ENCODE measurements at regions not wholly inside any gene's neighbourhood (a gene's known extent, or its start where the extent isn't known, plus 50 kb on each side); places are given as distances from the start of the nearest gene placed in this dataset.
"Not testable (repeated sequence)": the region's sequence is repeated elsewhere in the genome, so short reads cannot be mapped to it uniquely, and the experiment has no call there.

DNA sequence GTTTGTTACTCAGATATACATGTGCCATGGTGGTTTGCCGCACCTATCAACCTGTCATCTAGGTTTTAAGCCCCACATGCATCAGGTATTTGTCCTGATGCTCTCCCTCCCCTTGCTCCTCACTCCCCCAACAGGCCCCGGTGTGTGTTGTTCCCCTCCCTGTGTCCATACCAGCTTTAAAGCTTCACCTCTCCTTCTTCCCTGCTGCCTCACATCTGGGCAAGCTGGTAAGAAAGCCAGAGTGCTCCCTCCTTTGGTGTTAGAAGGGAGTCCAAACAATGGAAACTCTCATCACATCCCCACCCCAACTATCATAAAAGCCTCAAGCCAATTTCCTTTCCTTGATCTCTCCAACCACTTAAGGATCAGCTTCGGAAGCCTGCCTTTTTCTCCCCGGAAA is 1115.6 kb upstream of the GOT2 start:
- 64% methylated on average over 4 of the region's 4 CpGs for WGBS
- no peak for DNase-seq (ENCODE audit: low spot score in 2 of 2)
- no peak for TF ChIP-seq POLR2A (IDR thresholded peaks at IDR 0.05)
- TF ChIP-seq EP300 (IDR thresholded peaks at IDR 0.05): no peak
- no peak for TF ChIP-seq POLR2AphosphoS5 (IDR thresholded peaks at IDR 0.05)

DNA sequence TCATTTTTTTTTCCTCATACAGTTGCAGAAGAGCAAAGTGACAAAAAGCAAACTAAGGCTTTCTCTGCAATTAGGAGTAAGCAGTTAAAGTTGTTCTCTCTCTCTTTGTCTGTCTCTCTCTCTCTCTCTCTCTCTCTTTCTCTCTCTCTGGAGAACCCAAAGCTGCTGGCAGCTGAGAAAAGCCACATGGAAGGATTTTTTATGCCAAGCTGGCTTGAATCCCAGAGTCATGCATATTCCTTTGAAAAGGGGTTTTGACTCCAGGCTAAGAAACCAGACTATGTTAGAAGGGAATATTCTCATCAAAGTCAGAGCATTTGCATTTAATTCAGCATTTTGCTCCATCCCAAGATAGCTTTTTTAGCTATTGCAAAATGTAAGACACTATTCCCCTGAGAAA is 1114.2 kb upstream of the GOT2 start:
- Histone ChIP-seq H3K27ac (no peak overlapping the region), H3K27me3 (no peaks in the 10 kb centered on the region), H3K36me3 (no peaks in the 10 kb centered on the region), H3K4me3 (no peak overlapping the region), H3K4me1 (no peaks in the 10 kb centered on the region), H3K9me3 (no peaks in the 10 kb centered on the region)
- DNase-seq (ENCODE audit: low spot score in 2 of 2): no peak
- TF ChIP-seq EP300 (IDR thresholded peaks at IDR 0.05) (no peak), POLR2AphosphoS5 (IDR thresholded peaks at IDR 0.05) (no peak), POLR2A (IDR thresholded peaks at IDR 0.05) (no peak)
- TF ChIP-seq, protein P1, sequence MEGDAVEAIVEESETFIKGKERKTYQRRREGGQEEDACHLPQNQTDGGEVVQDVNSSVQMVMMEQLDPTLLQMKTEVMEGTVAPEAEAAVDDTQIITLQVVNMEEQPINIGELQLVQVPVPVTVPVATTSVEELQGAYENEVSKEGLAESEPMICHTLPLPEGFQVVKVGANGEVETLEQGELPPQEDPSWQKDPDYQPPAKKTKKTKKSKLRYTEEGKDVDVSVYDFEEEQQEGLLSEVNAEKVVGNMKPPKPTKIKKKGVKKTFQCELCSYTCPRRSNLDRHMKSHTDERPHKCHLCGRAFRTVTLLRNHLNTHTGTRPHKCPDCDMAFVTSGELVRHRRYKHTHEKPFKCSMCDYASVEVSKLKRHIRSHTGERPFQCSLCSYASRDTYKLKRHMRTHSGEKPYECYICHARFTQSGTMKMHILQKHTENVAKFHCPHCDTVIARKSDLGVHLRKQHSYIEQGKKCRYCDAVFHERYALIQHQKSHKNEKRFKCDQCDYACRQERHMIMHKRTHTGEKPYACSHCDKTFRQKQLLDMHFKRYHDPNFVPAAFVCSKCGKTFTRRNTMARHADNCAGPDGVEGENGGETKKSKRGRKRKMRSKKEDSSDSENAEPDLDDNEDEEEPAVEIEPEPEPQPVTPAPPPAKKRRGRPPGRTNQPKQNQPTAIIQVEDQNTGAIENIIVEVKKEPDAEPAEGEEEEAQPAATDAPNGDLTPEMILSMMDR (IDR thresholded peaks at IDR 0.05): no peak

More for the DNA sequence above, 1115.6 kb upstream of the GOT2 start:
- Histone ChIP-seq H3K4me3 (no peak overlapping the region), H3K9me3 (no peaks in the 10 kb centered on the region), H3K36me3 (no peaks in the 10 kb centered on the region), H3K27me3 (no peaks in the 10 kb centered on the region), H3K4me1 (no peaks in the 10 kb centered on the region), H3K27ac (no peak overlapping the region)

DNA sequence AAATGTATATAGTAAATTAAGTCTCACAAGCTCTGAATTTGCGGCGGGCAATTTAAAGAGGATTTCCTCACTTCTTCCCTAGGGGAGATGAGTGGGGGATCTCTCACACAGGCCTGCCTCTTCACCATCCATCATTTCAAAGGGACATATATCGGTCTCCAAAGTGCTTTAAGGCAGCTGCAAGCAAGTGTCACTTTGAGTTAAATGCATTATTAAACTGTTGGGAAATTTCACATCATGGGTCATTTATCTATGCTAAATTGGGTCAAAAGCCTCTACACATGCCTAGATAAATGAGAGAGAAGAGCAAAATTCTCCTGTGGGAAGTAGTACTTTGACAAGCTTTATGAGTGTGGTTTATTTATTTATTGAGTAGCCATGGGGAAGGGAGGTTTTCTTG is 1106.1 kb upstream of the GOT2 start:
- no peak overlapping the region for H3K27ac ChIP-seq
- TF ChIP-seq POLR2A (IDR thresholded peaks at IDR 0.05) (no peak), EP300 (IDR thresholded peaks at IDR 0.05) (no peak), POLR2AphosphoS5 (IDR thresholded peaks at IDR 0.05) (no peak)
- TF ChIP-seq, protein P1 (IDR thresholded peaks at IDR 0.05): no peak
- no peaks in the 10 kb centered on the region for H3K9me3 ChIP-seq
- no peaks in the 10 kb centered on the region for H3K36me3 ChIP-seq
- DNase-seq (ENCODE audit: low spot score in 2 of 2): no peak
- H3K4me3 ChIP-seq: no peak overlapping the region
- WGBS: 65% methylated on average over 3 of the region's 3 CpGs
- H3K27me3 ChIP-seq: no peaks in the 10 kb centered on the region
- H3K4me1 ChIP-seq: no peaks in the 10 kb centered on the region

DNA sequence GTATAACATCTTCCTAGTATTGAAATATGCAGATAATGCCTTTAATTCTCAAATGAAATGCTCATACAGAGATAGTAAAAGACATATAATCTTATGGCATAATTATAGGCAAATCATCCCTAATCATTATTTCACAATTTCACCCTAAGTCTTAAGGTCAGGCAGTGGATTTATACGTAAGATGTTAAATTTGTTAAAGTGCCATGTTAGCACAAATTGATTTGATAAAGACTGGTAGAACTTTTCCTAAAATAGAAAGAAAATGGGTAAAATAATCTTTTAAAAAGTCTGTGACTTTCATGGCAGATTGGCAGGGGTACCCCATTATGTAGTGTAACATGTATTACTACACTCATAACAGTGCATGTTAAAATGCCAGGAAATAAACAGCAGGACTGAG is 1092.7 kb upstream of the GOT2 start:
- Histone ChIP-seq H3K36me3 (no peaks in the 10 kb centered on the region), H3K27me3 (no peaks in the 10 kb centered on the region), H3K9me3 (no peaks in the 10 kb centered on the region), H3K27ac (no peak overlapping the region), H3K4me1 (no peaks in the 10 kb centered on the region), H3K4me3 (no peak overlapping the region)
- no peak for TF ChIP-seq POLR2AphosphoS5 (IDR thresholded peaks at IDR 0.05)
- TF ChIP-seq, protein P1 (IDR thresholded peaks at IDR 0.05): no peak
- no peak for TF ChIP-seq EP300 (IDR thresholded peaks at IDR 0.05)
- TF ChIP-seq POLR2A (IDR thresholded peaks at IDR 0.05): no peak
- 95% methylated on average over 1 of the region's 1 CpG for WGBS
- DNase-seq (ENCODE audit: low spot score in 2 of 2): no peak

DNA sequence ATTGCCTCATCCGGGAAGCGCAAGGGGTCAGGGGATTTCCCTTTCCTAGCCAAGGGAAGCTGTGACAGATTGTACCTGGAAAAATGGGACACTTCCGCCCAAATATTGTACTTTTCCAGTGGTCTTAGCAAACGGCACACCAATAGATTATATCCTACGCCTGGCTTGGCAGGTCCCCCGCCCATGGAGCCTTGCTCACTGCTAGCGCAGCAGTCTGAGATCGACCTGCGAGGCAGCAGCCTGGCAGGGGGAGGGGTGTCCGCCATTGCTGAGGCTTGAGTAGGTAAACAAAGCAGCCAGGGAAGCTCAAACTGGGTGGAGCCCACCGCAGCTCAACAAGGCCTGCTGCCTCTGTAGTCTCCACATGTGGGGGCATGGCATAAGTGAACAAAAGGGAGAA is 1075.4 kb upstream of the GOT2 start:
- WGBS: 88% methylated on average over 11 of the region's 11 CpGs
- not testable (repeated sequence) for H3K9me3 ChIP-seq; H3K36me3 ChIP-seq; H3K27ac ChIP-seq; H3K4me3 ChIP-seq; H3K27me3 ChIP-seq; H3K4me1 ChIP-seq; DNase-seq (ENCODE audit: low spot score in 2 of 2)

DNA sequence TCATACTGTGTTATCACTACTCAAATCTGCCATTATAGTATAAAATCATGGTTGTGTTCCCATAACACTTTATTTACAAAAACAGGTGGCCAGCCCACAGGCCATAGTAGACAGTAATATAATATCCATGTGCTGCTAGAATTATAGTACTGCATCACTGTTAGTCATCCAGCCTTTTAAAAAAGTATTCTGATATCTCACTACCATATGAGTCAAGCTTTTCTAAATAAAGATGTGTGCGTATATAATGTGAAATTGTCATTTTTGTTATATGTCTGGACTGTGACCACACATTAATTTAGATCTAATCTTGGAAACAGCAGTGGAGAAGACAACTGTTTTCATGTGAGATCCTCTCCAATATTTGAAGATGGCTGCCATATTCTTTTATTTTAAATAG is 1049.1 kb upstream of the GOT2 start:
- TF ChIP-seq POLR2AphosphoS5 (IDR thresholded peaks at IDR 0.05) (no peak), EP300 (IDR thresholded peaks at IDR 0.05) (no peak), POLR2A (IDR thresholded peaks at IDR 0.05) (no peak)
- TF ChIP-seq, protein P1 (IDR thresholded peaks at IDR 0.05): no peak
- Histone ChIP-seq H3K4me3 (no peak overlapping the region), H3K27me3 (no peaks in the 10 kb centered on the region), H3K9me3 (no peaks in the 10 kb centered on the region), H3K4me1 (no peaks in the 10 kb centered on the region), H3K36me3 (no peaks in the 10 kb centered on the region), H3K27ac (no peak overlapping the region)
- DNase-seq (ENCODE audit: low spot score in 2 of 2): no peak
- 40% methylated on average over 1 of the region's 1 CpG for WGBS
